ENCODE measurements at regions not wholly inside any gene's neighbourhood (a gene's known extent, or its start where the extent isn't known, plus 50 kb on each side); places are given as distances from the start of the nearest gene placed in this dataset.

DNA sequence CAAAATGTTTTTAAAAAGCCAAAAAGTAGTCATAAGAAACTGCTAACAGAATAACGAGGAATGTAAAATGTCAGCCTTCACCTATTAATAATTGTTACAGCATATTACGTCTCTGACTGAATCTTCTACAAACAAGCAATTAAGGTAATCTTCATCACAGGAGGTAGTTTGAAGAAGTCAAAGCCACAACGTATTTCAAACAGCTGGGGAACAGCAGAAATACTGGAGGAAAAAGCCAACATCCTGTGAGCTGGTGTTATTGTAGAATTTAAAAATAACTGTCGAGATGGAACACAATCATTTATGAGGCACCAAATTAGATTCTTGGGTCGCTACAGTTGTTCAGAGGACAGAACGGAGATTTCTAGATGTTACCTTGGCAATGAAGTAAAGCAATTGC, 450.5 kb downstream of the AGTPBP1 start:
- TF ChIP-seq POLR2A (IDR thresholded peaks at IDR 0.05) (no peak), POLR2AphosphoS5 (IDR thresholded peaks at IDR 0.05) (no peak)
- TF ChIP-seq, protein P1, sequence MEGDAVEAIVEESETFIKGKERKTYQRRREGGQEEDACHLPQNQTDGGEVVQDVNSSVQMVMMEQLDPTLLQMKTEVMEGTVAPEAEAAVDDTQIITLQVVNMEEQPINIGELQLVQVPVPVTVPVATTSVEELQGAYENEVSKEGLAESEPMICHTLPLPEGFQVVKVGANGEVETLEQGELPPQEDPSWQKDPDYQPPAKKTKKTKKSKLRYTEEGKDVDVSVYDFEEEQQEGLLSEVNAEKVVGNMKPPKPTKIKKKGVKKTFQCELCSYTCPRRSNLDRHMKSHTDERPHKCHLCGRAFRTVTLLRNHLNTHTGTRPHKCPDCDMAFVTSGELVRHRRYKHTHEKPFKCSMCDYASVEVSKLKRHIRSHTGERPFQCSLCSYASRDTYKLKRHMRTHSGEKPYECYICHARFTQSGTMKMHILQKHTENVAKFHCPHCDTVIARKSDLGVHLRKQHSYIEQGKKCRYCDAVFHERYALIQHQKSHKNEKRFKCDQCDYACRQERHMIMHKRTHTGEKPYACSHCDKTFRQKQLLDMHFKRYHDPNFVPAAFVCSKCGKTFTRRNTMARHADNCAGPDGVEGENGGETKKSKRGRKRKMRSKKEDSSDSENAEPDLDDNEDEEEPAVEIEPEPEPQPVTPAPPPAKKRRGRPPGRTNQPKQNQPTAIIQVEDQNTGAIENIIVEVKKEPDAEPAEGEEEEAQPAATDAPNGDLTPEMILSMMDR (IDR thresholded peaks at IDR 0.05) = no peak
